ENCODE measurements at regions not wholly inside any gene's neighbourhood (a gene's known extent, or its start where the extent isn't known, plus 50 kb on each side); places are given as distances from the start of the nearest gene placed in this dataset. TPM values are rescaled to one million over a fixed set of nuclear protein-coding genes. Genes with fewer than 3 reads are reported as not detected.

Small RNAs in the stretch of these regions (small RNA-seq; reads per million reads assigned to genes)
- not detected for gene RNY3P3 (ENCODE audit: insufficient read depth)
